GM12874 (cell line): ENCODE measurements at regions not wholly inside any gene's neighbourhood (a gene's known extent, or its start where the extent isn't known, plus 50 kb on each side); places are given as distances from the start of the nearest gene placed in this dataset.
A peak's percentile ranks its signal among the peaks of the same experiment; 100 is the strongest.

Experiments
- TF ChIP-seq, protein P1 (sequence below): IDR thresholded peaks from 2 replicates; pipeline ENCODE4 v1.5.1; 2011; ENCODE audit warnings: low read depth, mild to moderate bottlenecking, control low read depth, low read length, moderate library complexity; ENCODE audit not compliant: insufficient read depth

DNA sequence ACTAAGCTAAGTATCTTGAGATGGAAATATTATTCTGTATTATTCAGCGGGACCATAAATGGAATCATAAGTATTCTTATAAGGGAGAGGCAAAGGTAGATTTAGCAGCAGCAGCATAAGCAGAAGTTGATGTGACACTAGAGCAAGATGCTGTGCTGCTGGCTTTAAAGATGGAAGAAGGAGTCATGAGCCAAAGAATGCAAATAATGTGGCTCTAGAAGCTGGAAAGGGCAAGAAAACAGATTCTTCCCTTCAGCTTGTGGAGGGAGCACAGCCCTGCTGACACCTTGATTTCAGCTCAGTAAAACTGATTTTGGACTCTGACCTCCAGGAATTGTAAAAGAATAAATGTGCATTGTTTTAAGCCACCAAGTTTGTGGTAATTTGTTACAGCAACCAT lies 144.2 kb upstream of the ANKRD28 start:
- TF ChIP-seq, protein P1, sequence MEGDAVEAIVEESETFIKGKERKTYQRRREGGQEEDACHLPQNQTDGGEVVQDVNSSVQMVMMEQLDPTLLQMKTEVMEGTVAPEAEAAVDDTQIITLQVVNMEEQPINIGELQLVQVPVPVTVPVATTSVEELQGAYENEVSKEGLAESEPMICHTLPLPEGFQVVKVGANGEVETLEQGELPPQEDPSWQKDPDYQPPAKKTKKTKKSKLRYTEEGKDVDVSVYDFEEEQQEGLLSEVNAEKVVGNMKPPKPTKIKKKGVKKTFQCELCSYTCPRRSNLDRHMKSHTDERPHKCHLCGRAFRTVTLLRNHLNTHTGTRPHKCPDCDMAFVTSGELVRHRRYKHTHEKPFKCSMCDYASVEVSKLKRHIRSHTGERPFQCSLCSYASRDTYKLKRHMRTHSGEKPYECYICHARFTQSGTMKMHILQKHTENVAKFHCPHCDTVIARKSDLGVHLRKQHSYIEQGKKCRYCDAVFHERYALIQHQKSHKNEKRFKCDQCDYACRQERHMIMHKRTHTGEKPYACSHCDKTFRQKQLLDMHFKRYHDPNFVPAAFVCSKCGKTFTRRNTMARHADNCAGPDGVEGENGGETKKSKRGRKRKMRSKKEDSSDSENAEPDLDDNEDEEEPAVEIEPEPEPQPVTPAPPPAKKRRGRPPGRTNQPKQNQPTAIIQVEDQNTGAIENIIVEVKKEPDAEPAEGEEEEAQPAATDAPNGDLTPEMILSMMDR, result no peak

DNA sequence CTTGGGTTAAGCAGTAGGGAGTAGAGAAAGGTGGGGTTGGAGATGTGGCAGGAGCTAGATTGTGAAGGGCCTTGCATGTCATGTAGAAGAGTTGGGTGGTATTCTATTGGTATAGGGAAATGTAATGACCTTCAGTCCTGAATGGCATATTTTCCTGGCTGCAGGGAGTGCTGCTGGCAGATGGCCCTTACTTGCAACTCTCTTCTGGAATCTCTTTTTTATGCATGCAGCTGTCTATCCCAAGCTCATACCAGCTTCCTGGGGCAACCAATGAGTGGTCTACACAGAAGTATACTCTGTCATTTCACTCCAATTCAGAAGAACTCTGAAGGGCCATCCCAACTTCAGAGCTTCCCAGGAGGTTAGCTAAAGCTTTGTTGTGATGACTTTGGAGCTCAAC lies 144.7 kb upstream of the ANKRD28 start:
- TF ChIP-seq, protein P1, result no peak

DNA sequence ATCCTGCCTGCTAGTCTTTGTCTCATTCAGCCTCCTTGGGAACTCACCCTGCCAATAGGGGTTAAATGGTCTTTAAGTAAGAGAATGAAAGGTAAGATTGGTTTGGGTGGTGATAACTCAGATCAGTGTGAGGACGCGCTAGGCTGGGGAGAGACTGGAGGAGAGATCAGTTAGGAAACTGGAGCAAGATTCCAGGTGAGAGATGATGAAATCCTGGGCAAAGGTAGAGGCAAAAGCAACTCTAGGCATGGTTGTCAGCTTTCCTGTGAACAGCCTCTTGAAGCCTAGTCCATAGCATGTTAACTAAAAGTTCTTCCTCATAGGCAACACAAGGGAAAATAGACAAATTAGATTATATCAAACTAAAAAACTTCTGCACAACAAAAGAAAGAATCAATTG lies 145.2 kb upstream of the ANKRD28 start:
- TF ChIP-seq, protein P1, result no peak

DNA sequence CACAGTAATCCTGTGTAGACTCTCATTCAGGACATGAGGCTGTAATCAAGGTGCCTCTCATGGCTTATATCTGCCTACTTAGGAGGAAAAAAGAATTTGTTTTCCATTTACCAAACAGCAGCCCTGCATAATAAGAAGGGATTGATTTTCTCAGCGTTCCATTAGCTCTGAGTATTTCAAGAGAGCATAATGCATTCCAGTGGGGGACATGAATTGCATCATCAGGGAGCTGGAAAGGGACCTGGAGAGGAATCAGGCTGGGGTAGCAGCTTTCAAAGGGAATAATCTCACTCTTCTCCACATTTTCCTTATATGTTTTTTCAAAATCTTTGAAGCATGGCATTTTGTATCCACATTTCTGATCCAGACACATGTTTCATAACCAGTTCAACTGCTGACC lies 150.6 kb upstream of the ANKRD28 start:
- TF ChIP-seq, protein P1, result no peak

DNA sequence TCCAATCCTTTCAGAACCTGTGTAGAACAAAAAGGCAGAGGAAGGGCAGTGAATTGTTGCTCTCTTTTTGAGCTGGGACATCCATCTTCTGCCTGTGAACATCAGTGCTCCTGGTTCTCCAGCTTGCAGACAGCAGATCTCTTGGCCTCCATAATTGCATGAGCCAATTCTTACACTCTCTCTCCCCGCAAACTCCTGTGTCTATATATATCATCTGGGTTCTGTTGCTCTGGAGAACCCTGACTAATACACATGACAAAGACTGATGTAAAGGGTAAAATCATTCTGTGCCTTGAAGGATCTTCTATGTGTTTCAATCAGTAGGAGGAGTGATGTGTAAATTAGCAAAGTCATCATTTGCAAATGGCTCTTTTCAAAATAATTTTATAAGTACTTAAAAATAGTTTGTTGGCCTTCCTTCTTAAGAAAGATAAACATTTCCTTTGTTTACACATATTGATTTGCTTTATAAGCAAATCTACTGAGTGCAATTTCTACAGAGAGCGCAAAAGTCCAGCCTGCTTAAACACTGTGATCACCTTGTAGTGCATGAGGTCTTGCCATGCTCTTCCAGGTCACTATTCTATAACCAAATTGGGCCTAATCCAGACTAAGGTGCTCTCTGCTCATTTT lies 154.9 kb upstream of the ANKRD28 start:
- TF ChIP-seq, protein P1, result no peak

DNA sequence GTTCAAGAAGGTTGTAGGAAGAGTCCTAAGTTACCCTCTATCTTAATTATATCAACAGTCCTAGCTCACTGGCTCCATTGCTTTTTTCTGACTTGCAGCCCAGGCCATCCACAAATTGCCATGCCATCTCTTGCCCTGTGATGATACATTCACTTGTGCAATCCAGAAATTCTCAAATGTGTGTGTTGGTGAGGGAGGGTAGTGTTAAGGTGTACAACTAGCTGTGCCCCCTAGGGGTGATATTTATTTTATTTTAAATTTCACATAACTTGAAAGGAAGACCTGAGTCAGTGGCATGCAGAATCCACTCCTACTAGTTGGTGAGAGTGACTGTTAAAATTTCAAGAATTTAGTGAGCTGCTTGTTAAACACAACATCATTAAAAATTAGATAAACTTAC lies 156.1 kb upstream of the ANKRD28 start:
- TF ChIP-seq, protein P1, result peak; percentile 18; the same call in 1 of the 2 replicates

GRCh38 chr3:15955968-15956367 lies 158.2 kb upstream of the ANKRD28 start:
- TF ChIP-seq, protein P1, result no peak
